GM20000 (cell line): ENCODE measurements at regions not wholly inside any gene's neighbourhood (a gene's known extent, or its start where the extent isn't known, plus 50 kb on each side); places are given as distances from the start of the nearest gene placed in this dataset.

Experiments used
- DNase-seq: peaks from one replicate; pipeline ENCODE4 v3.0.0; 2012; ENCODE audit warnings: low spot score
- TF ChIP-seq, protein P1 (sequence below): IDR thresholded peaks from 2 replicates; pipeline ENCODE4 v1.5.1; 2012; ENCODE audit warnings: mild to moderate bottlenecking, control low read depth; ENCODE audit errors: extremely low read depth, missing control alignments

DNA sequence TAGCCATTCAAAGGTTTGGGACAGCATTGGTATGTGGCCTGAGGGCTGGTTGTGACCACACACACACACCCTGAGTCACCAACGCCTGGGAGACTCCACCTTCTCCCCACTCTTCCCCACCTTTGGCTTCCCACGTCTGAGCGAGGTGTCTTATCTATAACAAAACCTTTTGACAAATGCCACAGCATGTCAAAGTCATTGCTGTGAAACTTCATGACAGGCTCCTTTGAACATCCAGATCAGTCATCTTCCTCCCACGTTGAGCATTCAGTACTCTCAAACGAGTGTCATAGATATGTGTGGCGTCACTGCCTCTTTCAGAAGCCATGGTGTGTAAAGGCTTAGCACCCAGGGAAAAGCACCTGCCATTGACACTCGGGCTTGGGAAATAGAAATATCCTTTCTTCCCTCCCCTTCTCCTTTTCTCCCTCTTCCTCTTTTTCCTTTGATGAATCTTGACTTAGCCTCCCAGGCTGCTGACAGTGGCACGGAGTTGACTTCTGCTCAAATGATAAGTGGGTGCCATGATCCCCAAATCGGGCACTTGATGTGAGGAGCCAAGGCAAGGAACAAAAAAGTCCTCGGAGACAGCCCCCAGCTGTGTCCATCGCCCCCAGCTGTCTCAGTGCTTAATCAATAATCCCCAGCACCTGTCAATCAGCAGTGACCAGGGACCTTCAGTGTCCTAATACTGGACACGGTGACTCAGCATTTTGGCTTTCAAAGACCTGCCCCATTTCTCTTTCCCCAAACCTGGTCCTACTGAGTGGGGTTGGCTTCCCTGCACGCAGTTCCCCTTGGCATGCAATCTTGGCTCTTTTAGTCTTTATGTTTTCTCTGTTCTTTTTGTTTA, 114.8 kb downstream of the FGF18 start:
- TF ChIP-seq, protein P1, sequence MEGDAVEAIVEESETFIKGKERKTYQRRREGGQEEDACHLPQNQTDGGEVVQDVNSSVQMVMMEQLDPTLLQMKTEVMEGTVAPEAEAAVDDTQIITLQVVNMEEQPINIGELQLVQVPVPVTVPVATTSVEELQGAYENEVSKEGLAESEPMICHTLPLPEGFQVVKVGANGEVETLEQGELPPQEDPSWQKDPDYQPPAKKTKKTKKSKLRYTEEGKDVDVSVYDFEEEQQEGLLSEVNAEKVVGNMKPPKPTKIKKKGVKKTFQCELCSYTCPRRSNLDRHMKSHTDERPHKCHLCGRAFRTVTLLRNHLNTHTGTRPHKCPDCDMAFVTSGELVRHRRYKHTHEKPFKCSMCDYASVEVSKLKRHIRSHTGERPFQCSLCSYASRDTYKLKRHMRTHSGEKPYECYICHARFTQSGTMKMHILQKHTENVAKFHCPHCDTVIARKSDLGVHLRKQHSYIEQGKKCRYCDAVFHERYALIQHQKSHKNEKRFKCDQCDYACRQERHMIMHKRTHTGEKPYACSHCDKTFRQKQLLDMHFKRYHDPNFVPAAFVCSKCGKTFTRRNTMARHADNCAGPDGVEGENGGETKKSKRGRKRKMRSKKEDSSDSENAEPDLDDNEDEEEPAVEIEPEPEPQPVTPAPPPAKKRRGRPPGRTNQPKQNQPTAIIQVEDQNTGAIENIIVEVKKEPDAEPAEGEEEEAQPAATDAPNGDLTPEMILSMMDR = no peak
- no peak for DNase-seq

- TF ChIP-seq, protein P1 = no peak
- DNase-seq = no peak
Measured at GRCh38 chr5:171535162-171535561, 115.7 kb downstream of the FGF18 start.

- TF ChIP-seq, protein P1 = no peak
- no peak for DNase-seq
Measured at GRCh38 chr5:171537070-171537849, 117.8 kb downstream of the FGF18 start.

- TF ChIP-seq, protein P1 = no peak
- no peak for DNase-seq
Measured at GRCh38 chr5:171537923-171538537, 118.6 kb downstream of the FGF18 start.

GRCh38 chr5:171538681-171539080, 119.2 kb downstream of the FGF18 start:
- no peak for DNase-seq
- TF ChIP-seq, protein P1 = no peak

DNA sequence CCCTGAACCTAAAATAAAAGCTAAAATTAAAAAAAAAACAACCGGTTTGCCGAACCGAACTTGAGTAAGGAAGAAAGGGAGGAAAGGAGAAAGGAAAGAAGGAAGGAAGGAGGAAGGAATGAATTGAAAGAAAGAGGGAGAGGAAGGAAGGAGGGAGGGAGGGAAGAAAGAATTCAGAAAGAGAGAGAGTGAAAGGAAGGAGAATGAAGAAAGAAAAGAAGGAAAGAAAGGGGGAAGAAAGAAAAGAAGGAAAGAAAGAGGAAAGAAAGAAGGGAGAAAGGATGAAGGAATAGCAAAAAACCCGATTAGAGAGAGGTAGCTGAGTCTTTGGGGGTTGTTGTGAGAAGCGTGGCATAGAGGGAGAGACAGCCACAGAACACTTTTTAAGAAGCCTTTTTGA, 121.4 kb downstream of the FGF18 start:
- TF ChIP-seq, protein P1 = no peak
- DNase-seq = no peak

GRCh38 chr5:171541341-171541776, 121.9 kb downstream of the FGF18 start:
- TF ChIP-seq, protein P1 = no peak
- no peak for DNase-seq
